Heart left ventricle (tissue), 13 donors: ENCODE measurements at regions not wholly inside any gene's neighbourhood (a gene's known extent, or its start where the extent isn't known, plus 50 kb on each side); places are given as distances from the start of the nearest gene placed in this dataset.

Experiments used
- CTCF ChIP-seq, 12 donors: fragments of 200-600 bp; sonication (generic) in 4 of 12; IDR thresholded peaks; one replicate each; pipeline versions ENCODE4 v1.5.0 to v1.8.0; 2018 to 2022; ENCODE audit warnings: antibody characterized with exemption in 12 of 12, mild to moderate bottlenecking in 5 of 12
- POLR2A ChIP-seq, 2 donors: fragments of 450-650 bp; IDR thresholded peaks; one replicate each; pipeline ENCODE4 v1.6.1; 2017; ENCODE audit warnings: antibody characterized with exemption in 2 of 2, mild to moderate bottlenecking in 2 of 2, moderate library complexity in 2 of 2
- donor health status: ischemic (EF 13 %, LVEDD 7.1; RV severe dilation, severe dysfunction).
- donor health status: DM: no; HTN: yes; CAD: no.
- donor health status: DM: no; HTN: no; CAD: no.
- donor health status: ischemic (EF 25% LVEDD 6.9; RV normal size, moderate dysfunction).
- donor health status: ischemic (EF 25% LVEDD 5.7; RV mildly dilated, moderate dysfunction).
- donor health status: ischemic (EF 35%, LVEDD 5.7; RV mildly dilated, moderate dysfunction).
- donor health status: nonischemic (EF 11% LVEDD 7.7; RV severe dilation, severe dysfunction).
- donor health status: DM: yes; HTN: yes; CAD: no.
- donor health status: PGD.
- donor health status: ischemic (EF 29% LVEDD 5.4; RV normal size, mild dysfunction).
- donor health status: nonischemic (EF 23%, LVEDD 6.1; RV moderate dilation, normal function).

DNA sequence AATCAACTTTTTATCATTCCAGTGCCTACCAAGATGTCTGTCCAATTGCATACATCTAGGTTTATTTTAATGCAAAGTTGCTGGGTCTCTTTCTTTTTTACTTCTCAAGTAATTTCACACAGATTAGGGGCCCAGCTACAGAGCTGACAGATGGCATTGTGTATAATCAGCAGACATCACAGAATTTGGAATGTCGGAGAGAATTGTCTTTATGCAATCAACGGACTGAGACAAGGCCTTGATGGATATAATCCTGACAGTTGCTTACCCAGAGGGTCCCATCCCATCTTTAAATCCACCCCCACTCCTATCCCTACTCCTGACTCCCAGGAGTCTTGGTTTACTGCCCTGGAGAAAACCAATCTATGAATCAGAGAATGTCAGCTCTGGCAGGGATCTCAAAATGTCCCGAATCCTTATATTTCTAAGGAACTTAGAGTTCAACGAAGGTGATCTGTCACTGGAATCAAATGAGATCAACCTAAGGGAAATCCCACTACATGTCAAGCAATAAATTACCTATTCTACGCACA lies 142.0 kb downstream of the LRATD1 start:
- no peak for TF ChIP-seq CTCF (IDR thresholded peaks at IDR 0.05)
- no peak for TF ChIP-seq POLR2A (IDR thresholded peaks at IDR 0.05)
